ENCODE measurements at regions not wholly inside any gene's neighbourhood (a gene's known extent, or its start where the extent isn't known, plus 50 kb on each side); places are given as distances from the start of the nearest gene placed in this dataset.

DNA sequence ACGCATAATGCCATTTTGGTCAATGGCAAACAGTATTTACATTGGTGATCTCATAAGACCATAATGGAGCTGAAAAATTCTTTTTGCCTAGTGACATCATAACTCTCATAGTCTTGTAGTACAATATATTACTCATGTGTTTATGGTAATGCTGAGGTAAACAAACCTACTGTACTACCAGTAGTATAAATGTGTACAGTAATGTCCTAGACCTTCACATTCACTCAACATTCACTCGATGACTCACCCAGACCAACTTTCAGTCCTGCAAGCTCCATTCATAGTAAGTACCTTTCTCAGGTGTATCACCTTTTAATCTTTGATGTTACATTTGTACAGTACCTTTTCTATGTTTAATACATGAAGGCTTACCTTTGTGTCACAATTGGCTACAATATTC is 558.2 kb upstream of the PIK3C3 start:
- Histone ChIP-seq H4K20me1 (replicated peaks; ENCODE audit: control insufficient read depth, extremely low read depth, insufficient read depth, low read length) (no peaks in the 10 kb centered on the region), H3K4me2 (ENCODE audit: insufficient read depth, low read length) (no peak overlapping the region), H3K9me1 (replicated peaks; ENCODE audit: control insufficient read depth, extremely low read depth, insufficient read depth, low read length) (no peaks in the 10 kb centered on the region), H3K36me3 (ENCODE audit: control insufficient read depth in 2 of 2, extremely low read depth in 1 of 2, insufficient read depth in 2 of 2, low read length in 2 of 2) (no peaks in the 10 kb centered on the region), H3K79me2 (ENCODE audit: control insufficient read depth, insufficient read depth, low read length) (no peaks in the 10 kb centered on the region), H3K27ac (ENCODE audit: insufficient read depth, low read depth, low read length) (no peak overlapping the region), H3K9ac (replicated peaks; ENCODE audit: extremely low read depth, insufficient read depth, low read length) (no peak overlapping the region), H3K27me3 (ENCODE audit: control insufficient read depth in 2 of 2, insufficient read depth in 2 of 2, low read length in 2 of 2) (no peaks in the 10 kb centered on the region), H3K4me1 (ENCODE audit: control insufficient read depth, extremely low read depth, insufficient read depth, low read length) (no peaks in the 10 kb centered on the region), H2AFZ (ENCODE audit: low read depth, low read length) (no peak overlapping the region), H3K9me3 (replicated peaks; ENCODE audit: control insufficient read depth, insufficient read depth, low read length) (no peaks in the 10 kb centered on the region), H3K4me3 (replicated peaks in 1 of 3; ENCODE audit: insufficient read depth in 1 of 3, low read depth in 1 of 3, low read length in 3 of 3) (no peak overlapping the region)
- DNase-seq (ENCODE audit: low read depth, low spot score) (no peak), FAIRE-seq (no peak)
- dilution Hi-C loops (cut with MboI; ENCODE audit: extremely low pct_ligation_motif_present, low sequenced_read_pairs), result no loop called here
- intact Hi-C loops (cut with micrococcal nuclease), result no loop called here
- TF ChIP-seq GATA2 (IDR thresholded peaks at IDR 0.05; ENCODE audit: insufficient read depth, insufficient read length, low read depth, low read length), result no peak
- TF ChIP-seq POLR2A (IDR thresholded peaks at IDR 0.05; ENCODE audit: low read depth, low read length), result no peak
- no peak for TF ChIP-seq POLR2AphosphoS5 (IDR thresholded peaks at IDR 0.05; ENCODE audit: insufficient read depth, low read depth, low read length)
- TF ChIP-seq EZH2 (IDR thresholded peaks at IDR 0.05; ENCODE audit: borderline replicate concordance, low read depth, low read length, severe bottlenecking), result no peak
- TF ChIP-seq, protein P1, sequence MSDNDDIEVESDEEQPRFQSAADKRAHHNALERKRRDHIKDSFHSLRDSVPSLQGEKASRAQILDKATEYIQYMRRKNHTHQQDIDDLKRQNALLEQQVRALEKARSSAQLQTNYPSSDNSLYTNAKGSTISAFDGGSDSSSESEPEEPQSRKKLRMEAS (IDR thresholded peaks at IDR 0.05; ENCODE audit: insufficient read depth, insufficient read length), result no peak
- TF ChIP-seq JUN (IDR thresholded peaks at IDR 0.05; ENCODE audit: borderline replicate concordance, insufficient read depth, insufficient read length, low read depth), result no peak
- no peak for TF ChIP-seq FOS (IDR thresholded peaks at IDR 0.05; ENCODE audit: borderline replicate concordance, insufficient read depth, low read length)
- TF ChIP-seq, protein P2, sequence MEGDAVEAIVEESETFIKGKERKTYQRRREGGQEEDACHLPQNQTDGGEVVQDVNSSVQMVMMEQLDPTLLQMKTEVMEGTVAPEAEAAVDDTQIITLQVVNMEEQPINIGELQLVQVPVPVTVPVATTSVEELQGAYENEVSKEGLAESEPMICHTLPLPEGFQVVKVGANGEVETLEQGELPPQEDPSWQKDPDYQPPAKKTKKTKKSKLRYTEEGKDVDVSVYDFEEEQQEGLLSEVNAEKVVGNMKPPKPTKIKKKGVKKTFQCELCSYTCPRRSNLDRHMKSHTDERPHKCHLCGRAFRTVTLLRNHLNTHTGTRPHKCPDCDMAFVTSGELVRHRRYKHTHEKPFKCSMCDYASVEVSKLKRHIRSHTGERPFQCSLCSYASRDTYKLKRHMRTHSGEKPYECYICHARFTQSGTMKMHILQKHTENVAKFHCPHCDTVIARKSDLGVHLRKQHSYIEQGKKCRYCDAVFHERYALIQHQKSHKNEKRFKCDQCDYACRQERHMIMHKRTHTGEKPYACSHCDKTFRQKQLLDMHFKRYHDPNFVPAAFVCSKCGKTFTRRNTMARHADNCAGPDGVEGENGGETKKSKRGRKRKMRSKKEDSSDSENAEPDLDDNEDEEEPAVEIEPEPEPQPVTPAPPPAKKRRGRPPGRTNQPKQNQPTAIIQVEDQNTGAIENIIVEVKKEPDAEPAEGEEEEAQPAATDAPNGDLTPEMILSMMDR (IDR thresholded peaks at IDR 0.05; ENCODE audit: extremely low read depth in 1 of 2, insufficient read depth in 1 of 2, low read depth in 1 of 2, low read length in 2 of 2), result no peak
- TF ChIP-seq MYC (IDR thresholded peaks at IDR 0.05; ENCODE audit: low read depth, low read length), result no peak
- ChIA-PET POLR2A (no interaction called here), CTCF (no interaction called here)
- no TSS peak for BruUV-seq (replicated peaks)

Measured in endothelial cell of umbilical vein (primary cell).